ENCODE measurements at regions not wholly inside any gene's neighbourhood (a gene's known extent, or its start where the extent isn't known, plus 50 kb on each side); places are given as distances from the start of the nearest gene placed in this dataset.
"Not testable (repeated sequence)": the region's sequence is repeated elsewhere in the genome, so short reads cannot be mapped to it uniquely, and the experiment has no call there.

GRCh38 chr10:31665764-31666279, 262.8 kb downstream of the ARHGAP12 start:
- DNase-seq; H3K27me3 ChIP-seq (ENCODE audit: insufficient read depth, low read length); H3K4me3 Mint-ChIP-seq; H3K4me1 ChIP-seq (ENCODE audit: insufficient read depth, low read length); H3K4me1 Mint-ChIP-seq; intact Hi-C loops (cut with micrococcal nuclease); H3K9me3 Mint-ChIP-seq; H3K9me3 ChIP-seq (ENCODE audit: control insufficient read depth in 1 of 2, low read length in 2 of 2); H3K4me3 ChIP-seq (ENCODE audit: low read length in 2 of 2); H3K36me3 ChIP-seq (ENCODE audit: insufficient read depth, low read length); H3K27ac Mint-ChIP-seq; POLR2A ChIA-PET (ENCODE audit: partially characterized antibody); H3K36me3 Mint-ChIP-seq; H3K27ac ChIP-seq (ENCODE audit: low read depth, low read length); H3K27me3 Mint-ChIP-seq: not testable (repeated sequence)
- CTCF ChIA-PET (ENCODE audit: partially characterized antibody), result interaction anchor here (1.9 kb wide), 1 partner anchor 104 kb away, joined by 4 read pairs; no protein-coding TSS in a partner anchor

DNA sequence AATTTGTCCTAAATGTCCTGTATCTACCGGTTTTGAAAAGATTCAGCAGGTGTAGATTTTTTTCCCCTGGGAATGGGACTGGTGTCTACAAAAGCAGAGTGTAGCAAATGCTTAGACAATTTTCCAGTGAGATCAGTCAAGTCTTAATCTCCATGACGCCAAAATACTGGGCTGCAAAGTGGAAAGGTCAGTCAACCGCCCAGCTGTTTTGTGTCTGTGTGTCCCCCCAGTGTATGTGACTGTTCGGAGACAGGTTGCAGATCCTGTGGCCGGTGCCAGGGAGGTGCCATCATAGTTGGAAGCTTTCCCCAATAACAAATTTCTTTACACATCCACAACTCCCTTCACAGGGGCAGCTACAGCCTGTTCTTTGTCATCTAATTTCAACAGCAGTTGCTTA, 263.8 kb downstream of the ARHGAP12 start:
- CTCF ChIA-PET (ENCODE audit: partially characterized antibody), result no interaction called here
- POLR2A ChIA-PET (ENCODE audit: partially characterized antibody), result no interaction called here
- Histone ChIP-seq H3K4me1 (ENCODE audit: insufficient read depth, low read length) (no peaks in the 10 kb centered on the region), H3K36me3 (ENCODE audit: insufficient read depth, low read length) (no peaks in the 10 kb centered on the region), H3K27me3 (ENCODE audit: insufficient read depth, low read length) (no peaks in the 10 kb centered on the region), H3K27ac (ENCODE audit: low read depth, low read length) (no peak overlapping the region), H3K9me3 (ENCODE audit: control insufficient read depth in 1 of 2, low read length in 2 of 2) (no peaks in the 10 kb centered on the region), H3K4me3 (ENCODE audit: low read length in 2 of 2) (no peak overlapping the region)
- H3K27ac Mint-ChIP-seq, result no peak overlapping the region
- H3K4me1 Mint-ChIP-seq, result peaks cover 0 to 2% (median 0%) of the 10 kb centered on the region in 4 donors
- peaks cover 0 to 3% of the 10 kb centered on the region in 2 donors for H3K27me3 Mint-ChIP-seq
- H3K9me3 Mint-ChIP-seq, result peaks cover 0 to 2% (median 0%) of the 10 kb centered on the region in 8 donors
- intact Hi-C loops (cut with micrococcal nuclease), result no loop called here
- no peak overlapping the region for H3K4me3 Mint-ChIP-seq
- no peak for DNase-seq
- H3K36me3 Mint-ChIP-seq, result no peaks in the 10 kb centered on the region

DNA sequence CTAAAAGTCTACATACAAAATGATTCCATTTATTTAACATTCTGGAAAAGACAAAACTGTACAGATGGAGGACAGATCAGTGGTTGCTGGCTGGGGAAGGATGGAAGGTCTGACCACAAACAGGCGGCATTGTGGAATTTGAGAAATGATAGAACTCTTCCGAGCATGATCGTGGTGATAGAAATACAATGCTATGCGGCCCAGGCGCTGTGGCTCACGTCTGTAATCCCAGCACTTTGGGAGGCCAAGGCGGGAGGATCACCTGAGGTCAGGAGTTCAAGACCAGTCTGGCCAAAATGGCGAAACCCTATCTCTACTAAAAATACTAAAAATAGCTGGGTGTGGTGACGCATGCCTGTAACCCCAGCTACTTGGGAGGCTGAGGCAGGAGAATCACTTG, 264.6 kb downstream of the ARHGAP12 start:
- H3K27ac ChIP-seq (ENCODE audit: low read depth, low read length); H3K36me3 Mint-ChIP-seq; H3K27me3 ChIP-seq (ENCODE audit: insufficient read depth, low read length); H3K27me3 Mint-ChIP-seq; H3K4me3 Mint-ChIP-seq; intact Hi-C loops (cut with micrococcal nuclease); H3K36me3 ChIP-seq (ENCODE audit: insufficient read depth, low read length); H3K4me1 Mint-ChIP-seq; POLR2A ChIA-PET (ENCODE audit: partially characterized antibody); CTCF ChIA-PET (ENCODE audit: partially characterized antibody); H3K9me3 ChIP-seq (ENCODE audit: control insufficient read depth in 1 of 2, low read length in 2 of 2); H3K4me1 ChIP-seq (ENCODE audit: insufficient read depth, low read length); H3K4me3 ChIP-seq (ENCODE audit: low read length in 2 of 2); DNase-seq; H3K9me3 Mint-ChIP-seq: not testable (repeated sequence)
- peak overlapping the region in 1 of 7 donors; percentile 48 for H3K27ac Mint-ChIP-seq

DNA sequence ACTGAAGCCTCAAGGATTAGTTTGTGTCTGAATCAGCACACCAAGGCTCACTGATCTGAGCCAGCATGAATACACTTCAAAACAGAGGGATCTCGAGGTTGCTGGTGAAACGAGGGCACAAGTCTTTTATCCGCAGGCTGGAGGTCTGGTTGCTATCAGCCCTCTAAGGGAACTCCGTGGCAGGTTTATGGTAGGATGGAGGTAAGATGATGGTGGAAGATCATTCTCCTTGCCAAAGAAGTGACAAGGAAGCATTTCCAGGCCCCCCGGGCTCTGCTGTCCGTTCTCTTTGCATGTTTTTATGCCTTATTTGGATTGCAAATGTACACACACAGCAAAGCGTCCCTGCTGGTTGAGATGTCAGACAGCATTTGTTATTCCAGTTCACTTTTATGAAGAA, 268.3 kb downstream of the ARHGAP12 start:
- Mint-ChIP-seq H3K4me3 (no peak overlapping the region), H3K4me1 (peaks cover 0 to 2% (median 0%) of the 10 kb centered on the region in 4 donors), H3K36me3 (no peaks in the 10 kb centered on the region), H3K27ac (no peak overlapping the region), H3K9me3 (no peaks in the 10 kb centered on the region), H3K27me3 (peaks cover 6 to 7% of the 10 kb centered on the region in 2 donors)
- Histone ChIP-seq H3K4me3 (ENCODE audit: low read length in 2 of 2) (no peak overlapping the region), H3K4me1 (ENCODE audit: insufficient read depth, low read length) (no peaks in the 10 kb centered on the region), H3K36me3 (ENCODE audit: insufficient read depth, low read length) (no peaks in the 10 kb centered on the region), H3K27ac (ENCODE audit: low read depth, low read length) (no peak overlapping the region), H3K9me3 (ENCODE audit: control insufficient read depth in 1 of 2, low read length in 2 of 2) (no peaks in the 10 kb centered on the region), H3K27me3 (ENCODE audit: insufficient read depth, low read length) (no peaks in the 10 kb centered on the region)
- intact Hi-C loops (cut with micrococcal nuclease), result no loop called here
- POLR2A ChIA-PET (ENCODE audit: partially characterized antibody), result no interaction called here
- CTCF ChIA-PET (ENCODE audit: partially characterized antibody), result no interaction called here
- no peak for DNase-seq

DNA sequence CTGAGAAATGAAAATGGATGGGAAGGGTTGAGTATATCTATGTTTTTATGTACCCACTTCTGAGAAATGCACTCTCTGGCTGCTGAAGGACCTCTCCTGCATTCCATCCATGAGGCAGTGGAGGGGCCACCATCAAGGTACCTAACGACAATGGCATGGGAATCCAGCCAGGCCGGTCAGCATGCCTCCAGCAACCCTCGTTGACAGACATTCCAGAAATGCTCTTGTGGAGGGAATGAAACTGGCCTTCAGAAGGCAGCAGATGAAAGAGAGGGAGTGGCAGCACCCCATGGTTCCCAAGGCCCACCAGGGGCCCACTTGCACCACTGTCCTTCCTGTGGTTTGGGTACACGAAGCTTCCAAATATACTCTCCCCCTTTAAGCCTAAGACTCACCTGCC, 269.0 kb downstream of the ARHGAP12 start:
- Mint-ChIP-seq H3K4me1 (peaks cover 0 to 2% (median 0%) of the 10 kb centered on the region in 4 donors), H3K27ac (no peak overlapping the region), H3K9me3 (no peaks in the 10 kb centered on the region), H3K4me3 (no peak overlapping the region), H3K27me3 (peaks cover 6 to 7% of the 10 kb centered on the region in 2 donors), H3K36me3 (no peaks in the 10 kb centered on the region)
- H3K36me3 ChIP-seq (ENCODE audit: insufficient read depth, low read length), result no peaks in the 10 kb centered on the region
- POLR2A ChIA-PET (ENCODE audit: partially characterized antibody), result no interaction called here
- no peak for DNase-seq
- intact Hi-C loops (cut with micrococcal nuclease), result no loop called here
- H3K4me1 ChIP-seq (ENCODE audit: insufficient read depth, low read length), result no peaks in the 10 kb centered on the region
- CTCF ChIA-PET (ENCODE audit: partially characterized antibody), result no interaction called here
- H3K27ac ChIP-seq (ENCODE audit: low read depth, low read length), result no peak overlapping the region
- H3K4me3 ChIP-seq (ENCODE audit: low read length in 2 of 2), result no peak overlapping the region
- H3K9me3 ChIP-seq (ENCODE audit: control insufficient read depth in 1 of 2, low read length in 2 of 2), result no peaks in the 10 kb centered on the region
- H3K27me3 ChIP-seq (ENCODE audit: insufficient read depth, low read length), result no peaks in the 10 kb centered on the region

GRCh38 chr10:31657434-31657872, 271.2 kb downstream of the ARHGAP12 start:
- intact Hi-C loops (cut with micrococcal nuclease), result no loop called here
- Mint-ChIP-seq H3K4me1 (no peaks in the 10 kb centered on the region), H3K27me3 (peaks cover 6 to 9% of the 10 kb centered on the region in 2 donors), H3K4me3 (no peak overlapping the region), H3K27ac (peak overlapping the region in 1 of 7 donors; percentile 16), H3K9me3 (no peaks in the 10 kb centered on the region), H3K36me3 (no peaks in the 10 kb centered on the region)
- Histone ChIP-seq H3K27me3 (ENCODE audit: insufficient read depth, low read length) (no peaks in the 10 kb centered on the region), H3K9me3 (ENCODE audit: control insufficient read depth in 1 of 2, low read length in 2 of 2) (no peaks in the 10 kb centered on the region), H3K4me1 (ENCODE audit: insufficient read depth, low read length) (no peaks in the 10 kb centered on the region), H3K36me3 (ENCODE audit: insufficient read depth, low read length) (no peaks in the 10 kb centered on the region), H3K27ac (ENCODE audit: low read depth, low read length) (no peak overlapping the region), H3K4me3 (ENCODE audit: low read length in 2 of 2) (no peak overlapping the region)
- DNase-seq, result no peak
- ChIA-PET CTCF (ENCODE audit: partially characterized antibody) (no interaction called here), POLR2A (ENCODE audit: partially characterized antibody) (interaction anchor here (0.7 kb wide), 1 partner anchor 418 kb away, joined by 3 read pairs; no protein-coding TSS in a partner anchor)

GRCh38 chr10:31656851-31657433, 271.7 kb downstream of the ARHGAP12 start:
- intact Hi-C loops (cut with micrococcal nuclease), result no loop called here
- Mint-ChIP-seq H3K27me3 (peaks cover 7 to 14% of the 10 kb centered on the region in 2 donors), H3K9me3 (no peaks in the 10 kb centered on the region), H3K4me3 (no peak overlapping the region), H3K27ac (no peak overlapping the region), H3K36me3 (no peaks in the 10 kb centered on the region), H3K4me1 (no peaks in the 10 kb centered on the region)
- Histone ChIP-seq H3K4me3 (ENCODE audit: low read length in 2 of 2) (no peak overlapping the region), H3K9me3 (ENCODE audit: control insufficient read depth in 1 of 2, low read length in 2 of 2) (no peaks in the 10 kb centered on the region), H3K36me3 (ENCODE audit: insufficient read depth, low read length) (no peaks in the 10 kb centered on the region), H3K27me3 (ENCODE audit: insufficient read depth, low read length) (no peaks in the 10 kb centered on the region), H3K4me1 (ENCODE audit: insufficient read depth, low read length) (no peaks in the 10 kb centered on the region), H3K27ac (ENCODE audit: low read depth, low read length) (no peak overlapping the region)
- no peak for DNase-seq
- POLR2A ChIA-PET (ENCODE audit: partially characterized antibody), result interaction anchor here (0.7 kb wide), 1 partner anchor 417 kb away, joined by 3 read pairs; no protein-coding TSS in a partner anchor
- CTCF ChIA-PET (ENCODE audit: partially characterized antibody), result no interaction called here
